Thoracic aorta (tissue), 2 donors: ENCODE measurements at regions not wholly inside any gene's neighbourhood (a gene's known extent, or its start where the extent isn't known, plus 50 kb on each side); places are given as distances from the start of the nearest gene placed in this dataset.

Source experiments
- ATAC-seq: fragments of 150-250 bp; one replicate; pipeline ENCODE4 v1.8.0; 2017; ENCODE audit warnings: low read depth; ENCODE audit not compliant: insufficient number of reproducible peaks, low FRiP score
- DNase-seq: peaks from one replicate; pipeline ENCODE4 v3.0.0-alpha.2; 2020; ENCODE audit warnings: low spot score
- H3K27ac ChIP-seq, 2 donors: fragments of 200-600 bp; sonication (generic); 1 replicate in 1 of 2; 2 replicates in 1 of 2; pipeline ENCODE4 v1.5.1; 2016; ENCODE audit warnings: mild to moderate bottlenecking in 2 of 2, moderate library complexity in 2 of 2
- H3K27me3 ChIP-seq: fragments of 200-600 bp; sonication (generic); replicated peaks from 2 replicates; pipeline ENCODE4 v1.6.0; 2016; ENCODE audit warnings: mild to moderate bottlenecking; ENCODE audit not compliant: insufficient read depth
- H3K36me3 ChIP-seq: fragments of 200-600 bp; sonication (generic); one replicate; pipeline ENCODE4 v1.5.1; 2016
- H3K4me1 ChIP-seq, 2 donors: fragments of 200-600 bp; sonication (generic); 1 replicate in 1 of 2; 2 replicates in 1 of 2; pipeline versions ENCODE4 v1.5.1 to v1.6.0; 2016; ENCODE audit warnings: low read depth in 2 of 2, mild to moderate bottlenecking in 1 of 2; ENCODE audit not compliant: control insufficient read depth in 1 of 2
- H3K4me3 ChIP-seq: fragments of 200-600 bp; sonication (generic); 2 replicates; pipeline ENCODE4 v1.5.1; 2016; ENCODE audit warnings: mild to moderate bottlenecking
- H3K9me3 ChIP-seq: fragments of 200-600 bp; sonication (generic); 2 replicates; pipeline ENCODE4 v1.5.1; 2016
- TF ChIP-seq, protein P1 (sequence below): fragments of 200-600 bp; sonication (generic); IDR thresholded peaks from one replicate; pipeline ENCODE4 v1.5.1; 2019; ENCODE audit warnings: antibody characterized with exemption

GRCh38 chr10:121081306-121081705 lies 230.1 kb downstream of the WDR11 start:
- Histone ChIP-seq H3K27me3 (no peaks in the 10 kb centered on the region), H3K4me3 (no peak overlapping the region), H3K9me3 (no peaks in the 10 kb centered on the region), H3K4me1 (no peaks in the 10 kb centered on the region), H3K36me3 (no peaks in the 10 kb centered on the region), H3K27ac (no peak overlapping the region)
- ATAC-seq (no peak), DNase-seq (no peak)
- TF ChIP-seq, protein P1, sequence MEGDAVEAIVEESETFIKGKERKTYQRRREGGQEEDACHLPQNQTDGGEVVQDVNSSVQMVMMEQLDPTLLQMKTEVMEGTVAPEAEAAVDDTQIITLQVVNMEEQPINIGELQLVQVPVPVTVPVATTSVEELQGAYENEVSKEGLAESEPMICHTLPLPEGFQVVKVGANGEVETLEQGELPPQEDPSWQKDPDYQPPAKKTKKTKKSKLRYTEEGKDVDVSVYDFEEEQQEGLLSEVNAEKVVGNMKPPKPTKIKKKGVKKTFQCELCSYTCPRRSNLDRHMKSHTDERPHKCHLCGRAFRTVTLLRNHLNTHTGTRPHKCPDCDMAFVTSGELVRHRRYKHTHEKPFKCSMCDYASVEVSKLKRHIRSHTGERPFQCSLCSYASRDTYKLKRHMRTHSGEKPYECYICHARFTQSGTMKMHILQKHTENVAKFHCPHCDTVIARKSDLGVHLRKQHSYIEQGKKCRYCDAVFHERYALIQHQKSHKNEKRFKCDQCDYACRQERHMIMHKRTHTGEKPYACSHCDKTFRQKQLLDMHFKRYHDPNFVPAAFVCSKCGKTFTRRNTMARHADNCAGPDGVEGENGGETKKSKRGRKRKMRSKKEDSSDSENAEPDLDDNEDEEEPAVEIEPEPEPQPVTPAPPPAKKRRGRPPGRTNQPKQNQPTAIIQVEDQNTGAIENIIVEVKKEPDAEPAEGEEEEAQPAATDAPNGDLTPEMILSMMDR: no peak

DNA sequence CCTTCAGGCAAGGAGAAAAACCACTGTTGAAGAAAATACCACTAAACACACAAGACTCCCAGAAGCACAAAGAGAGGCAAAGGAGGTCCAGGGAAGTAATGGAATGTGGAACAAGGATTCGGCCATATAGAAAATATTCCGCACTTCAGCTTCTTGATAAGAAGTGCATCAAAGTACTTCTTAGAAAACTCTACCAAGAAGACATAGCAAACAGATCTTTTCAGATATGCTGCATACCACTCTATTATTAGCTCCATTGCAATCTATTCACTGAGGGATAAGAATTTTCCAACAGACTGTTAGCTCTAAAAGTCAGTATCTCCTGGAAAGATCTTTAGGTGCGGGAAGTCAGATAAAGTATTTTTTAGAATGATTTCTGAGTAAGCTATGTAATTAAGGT lies 231.8 kb downstream of the WDR11 start:
- Histone ChIP-seq H3K36me3 (no peaks in the 10 kb centered on the region), H3K9me3 (no peaks in the 10 kb centered on the region), H3K4me1 (no peaks in the 10 kb centered on the region), H3K4me3 (no peak overlapping the region), H3K27ac (no peak overlapping the region), H3K27me3 (no peaks in the 10 kb centered on the region)
- ATAC-seq (no peak), DNase-seq (no peak)
- TF ChIP-seq, protein P1: no peak

DNA sequence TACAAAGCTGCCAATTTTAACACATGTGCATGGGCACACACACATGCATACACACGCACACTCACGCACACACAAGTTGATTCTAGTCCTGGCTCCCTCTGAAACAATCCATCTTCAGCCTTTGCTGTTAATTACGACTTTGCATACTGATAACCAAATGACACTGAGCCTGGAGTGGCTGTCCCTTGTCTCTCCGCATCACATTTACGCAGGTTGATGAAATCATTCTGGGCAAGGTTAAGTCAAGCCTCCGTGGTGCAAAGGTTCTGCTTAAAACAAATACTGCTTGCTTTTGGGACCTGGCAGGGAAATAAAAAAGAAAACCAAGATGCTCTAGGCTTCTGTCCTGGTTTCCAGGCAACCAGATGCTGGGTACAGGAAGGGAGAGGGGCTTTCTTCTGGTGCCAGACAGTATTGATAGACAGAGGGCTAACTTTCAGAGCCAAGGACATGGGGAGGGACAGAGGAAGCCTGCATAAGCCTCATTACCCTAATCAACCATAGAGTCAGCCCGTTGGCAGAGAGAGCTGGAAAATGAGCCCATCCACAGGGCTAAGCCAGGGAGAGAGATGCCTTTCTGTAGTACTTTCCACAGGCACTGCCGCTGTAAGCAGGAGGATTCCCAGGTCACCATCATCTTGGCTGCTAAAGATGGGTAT lies 233.0 kb downstream of the WDR11 start:
- H3K9me3 ChIP-seq: no peaks in the 10 kb centered on the region
- no peak overlapping the region for H3K4me3 ChIP-seq
- TF ChIP-seq, protein P1: no peak
- no peaks in the 10 kb centered on the region for H3K27me3 ChIP-seq
- ATAC-seq: no peak
- H3K27ac ChIP-seq: no peak overlapping the region
- no peak for DNase-seq
- H3K4me1 ChIP-seq: no peaks in the 10 kb centered on the region
- no peaks in the 10 kb centered on the region for H3K36me3 ChIP-seq

- no peaks in the 10 kb centered on the region for H3K36me3 ChIP-seq
- DNase-seq (no peak), ATAC-seq (no peak)
- no peak overlapping the region for H3K27ac ChIP-seq
- H3K9me3 ChIP-seq: no peaks in the 10 kb centered on the region
- H3K4me3 ChIP-seq: no peak overlapping the region
- no peaks in the 10 kb centered on the region for H3K27me3 ChIP-seq
- TF ChIP-seq, protein P1: no peak
- H3K4me1 ChIP-seq: no peaks in the 10 kb centered on the region
Observed at GRCh38 chr10:121084675-121085070, 233.5 kb downstream of the WDR11 start.

DNA sequence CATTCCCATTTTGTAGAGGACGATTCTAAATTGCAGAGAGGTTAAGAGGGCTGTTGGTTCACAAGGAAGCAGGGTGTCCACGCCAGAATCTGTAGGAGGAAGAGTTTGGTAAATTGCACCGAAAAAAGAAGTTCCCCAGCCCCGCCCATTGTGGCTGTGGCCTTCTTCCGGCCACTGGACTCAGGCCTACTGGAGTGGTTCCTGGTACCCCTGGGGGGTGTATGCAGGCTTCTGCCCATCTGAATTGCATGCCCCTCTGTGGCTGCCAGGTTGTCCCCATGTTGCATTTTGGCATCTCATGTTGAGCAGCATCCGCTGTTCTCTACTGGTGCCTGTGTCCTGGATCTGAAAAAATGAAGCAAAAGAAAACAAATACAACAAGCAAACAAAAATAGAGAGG lies 234.2 kb downstream of the WDR11 start:
- Histone ChIP-seq H3K27me3 (no peaks in the 10 kb centered on the region), H3K4me1 (no peaks in the 10 kb centered on the region), H3K27ac (no peak overlapping the region), H3K36me3 (no peaks in the 10 kb centered on the region), H3K9me3 (no peaks in the 10 kb centered on the region), H3K4me3 (no peak overlapping the region)
- TF ChIP-seq, protein P1: no peak
- ATAC-seq (no peak), DNase-seq (no peak)
